K562 (cell line): ENCODE measurements at regions not wholly inside any gene's neighbourhood (a gene's known extent, or its start where the extent isn't known, plus 50 kb on each side); places are given as distances from the start of the nearest gene placed in this dataset.

Source experiments
- ATAC-seq: fragments of 200-7000 bp; cut with Tn5 transposase; 3 replicates; pipeline ENCODE4 v1.9.1; 2020; ENCODE audit warnings: moderate library complexity
- BruUV-seq: library from RNA; stranded (reverse); fragments of 400-500 nt; replicated peaks from 2 replicates; lab custom pipeline; 2021; lab: Mats Ljungman, UMichigan
- CTCF ChIA-PET: fragments of 300-600 bp; formaldehyde crosslinking; extraction: SDS; loops from one replicate; lab custom pipeline; 2021; ENCODE audit warnings: low intra/inter-chr PET ratio; lab: Yijun Ruan, JAX
- POLR2A ChIA-PET: fragments of 300-600, 350-650 bp; sonication (Branson Sonifier 250); formaldehyde crosslinking; extraction: SDS; loops from one replicate; lab custom pipeline; 2021; ENCODE audit warnings: antibody characterized with exemption, inconsistent platforms; lab: Yijun Ruan, JAX
- DNase-seq, 4 experiments: peaks; one replicate each; pipeline versions ENCODE4 v3.0.0 to v3.0.0-alpha.2; 2011 to 2018; ENCODE audit warnings: low spot score in 3 of 4, mixed read lengths in 3 of 4; ENCODE audit errors: extremely low read depth in 1 of 4
- FAIRE-seq: peaks from 2 replicates; lab custom pipeline; 2011; peaks lifted over from hg19 to GRCh38; lab: Jason Lieb, UNC
- H2AFZ ChIP-seq: 2 replicates; pipeline ENCODE4 v1.6.0; 2011; ENCODE audit warnings: low read depth, low read length, control low read depth, inconsistent platforms
- H3K27ac ChIP-seq: fragments of 200-600 bp; 3 replicates; pipeline ENCODE4 v1.8.0; 2011; ENCODE audit warnings: low read depth, mild to moderate bottlenecking, control low read depth, inconsistent platforms, low read length, moderate library complexity, mixed read lengths; ENCODE audit errors: extremely low read depth
- H3K27me3 ChIP-seq, 2 experiments: fragments of 300-600 bp in 1 of 2; 2 replicates in 1 of 2; 3 replicates in 1 of 2; pipeline versions ENCODE4 v1.6.0 to v1.8.0; 2011; ENCODE audit warnings: inconsistent platforms in 2 of 2, low read length in 2 of 2, mild to moderate bottlenecking in 1 of 2, mixed read lengths in 1 of 2, moderate library complexity in 1 of 2; ENCODE audit not compliant: control insufficient read depth in 2 of 2, insufficient read depth in 2 of 2
- H3K36me3 ChIP-seq: fragments of 300-600 bp; 3 replicates; pipeline ENCODE4 v1.8.0; 2011; ENCODE audit warnings: mild to moderate bottlenecking, low read length, inconsistent platforms; ENCODE audit not compliant: control insufficient read depth, insufficient read depth
- H3K4me1 ChIP-seq, 2 experiments: fragments of 200-600 bp in 1 of 2; replicated peaks in 1 of 2; 2 replicates in 1 of 2; 3 replicates in 1 of 2; pipeline versions ENCODE4 v1.5.1 to v1.8.0; 2011; ENCODE audit warnings: inconsistent platforms in 2 of 2, low read length in 2 of 2, mild to moderate bottlenecking in 1 of 2, mixed read lengths in 1 of 2, moderate library complexity in 1 of 2; ENCODE audit not compliant: control insufficient read depth in 2 of 2, insufficient read depth in 2 of 2
- H3K4me2 ChIP-seq: 2 replicates; pipeline ENCODE4 v1.6.1; 2011; ENCODE audit warnings: low read length, control low read depth, inconsistent platforms, mixed read lengths; ENCODE audit not compliant: insufficient read depth
- H3K4me3 ChIP-seq: fragments of 200-600 bp; sonication (generic), shearing (Covaris generic); 2 replicates; pipeline ENCODE4 v1.5.1; 2016; ENCODE audit warnings: control low read depth, inconsistent platforms
- H3K79me2 ChIP-seq: fragments of 200-600 bp; 3 replicates; pipeline ENCODE4 v1.8.0; 2011; ENCODE audit warnings: low read length, inconsistent platforms; ENCODE audit not compliant: control insufficient read depth, insufficient read depth
- H3K9ac ChIP-seq, 2 experiments: 2 replicates each; pipeline versions ENCODE4 v1.6.0 to v1.6.1; 2011; ENCODE audit warnings: low read depth in 2 of 2, low read length in 2 of 2, control low read depth in 1 of 2, inconsistent platforms in 1 of 2, mild to moderate bottlenecking in 1 of 2, mixed read lengths in 1 of 2; ENCODE audit not compliant: insufficient read depth in 1 of 2
- H3K9me1 ChIP-seq: one replicate; pipeline ENCODE4 v1.6.0; 2011; ENCODE audit warnings: inconsistent platforms, mild to moderate bottlenecking, low read length, moderate library complexity; ENCODE audit not compliant: control insufficient read depth, insufficient read depth
- H3K9me3 ChIP-seq: replicated peaks from 2 replicates; pipeline ENCODE4 v1.5.1; 2011; ENCODE audit warnings: low read depth, low read length, inconsistent platforms; ENCODE audit not compliant: control insufficient read depth, insufficient read depth
- H4K20me1 ChIP-seq: replicated peaks from 2 replicates; pipeline ENCODE4 v1.6.1; 2011; ENCODE audit warnings: low read length, inconsistent platforms, mixed read lengths; ENCODE audit not compliant: control insufficient read depth, insufficient read depth
- CEBPG ChIP-seq, 3 experiments: fragments of 200-800 bp in 1 of 3; sonication (Bioruptor generic) in 1 of 3; sonication (generic) in 1 of 3; formaldehyde crosslinking in 1 of 3; IDR thresholded peaks in 2 of 3; conservative IDR thresholded peaks in 1 of 3; 2 replicates each; pipeline versions ENCODE4 v1.6.1 to v1.8.0; 2016 to 2022; ENCODE audit warnings: missing compliant biosample characterization in 2 of 3, missing genetic modification characterization in 2 of 3, mild to moderate bottlenecking in 1 of 3, missing genetic modification reagents in 1 of 3
- CTCFL ChIP-seq: IDR thresholded peaks from 2 replicates; pipeline ENCODE4 v1.6.1; 2011; ENCODE audit warnings: borderline replicate concordance, low read depth, mild to moderate bottlenecking, moderate library complexity, low read length; ENCODE audit not compliant: insufficient read depth, poor library complexity, severe bottlenecking
- GATA2 ChIP-seq: sonication (generic); formaldehyde crosslinking; IDR thresholded peaks from 2 replicates; pipeline ENCODE4 v1.4.0; 2020; ENCODE audit warnings: mild to moderate bottlenecking, missing genetic modification reagents
- MECOM ChIP-seq: fragments of 250-450 bp; sonication (Bioruptor Pico); IDR thresholded peaks from 2 replicates; pipeline ENCODE4 v1.8.0; 2022; ENCODE audit warnings: inconsistent platforms
- PHF8 ChIP-seq: fragments of 200-600 bp; sonication (generic); IDR thresholded peaks from 2 replicates; pipeline ENCODE4 v1.6.1; 2012; ENCODE audit warnings: mixed run types, mild to moderate bottlenecking, inconsistent platforms, low read length, moderate library complexity, borderline replicate concordance
- POLR3A ChIP-seq: IDR thresholded peaks from 2 replicates; pipeline ENCODE4 v1.6.1; 2011; ENCODE audit warnings: borderline replicate concordance, mild to moderate bottlenecking, moderate library complexity; ENCODE audit not compliant: insufficient read length, insufficient read depth; ENCODE audit errors: extremely low read depth
- RUNX1 ChIP-seq: sonication (generic); IDR thresholded peaks from 2 replicates; pipeline ENCODE4 v1.6.1; 2016; ENCODE audit warnings: antibody characterized with exemption, low read depth
- SIN3A ChIP-seq, 2 experiments: fragments of 150-350 bp in 1 of 2; IDR thresholded peaks; 2 replicates each; pipeline ENCODE4 v1.6.1; 2011 to 2016; ENCODE audit warnings: borderline replicate concordance in 2 of 2, low read depth in 2 of 2, low read length in 2 of 2, mild to moderate bottlenecking in 2 of 2, moderate library complexity in 2 of 2; ENCODE audit not compliant: control insufficient read depth in 1 of 2
- SP2 ChIP-seq: IDR thresholded peaks from 2 replicates; pipeline ENCODE4 v1.6.1; 2011; ENCODE audit warnings: mild to moderate bottlenecking, low read depth, low read length, moderate library complexity; ENCODE audit not compliant: poor library complexity, severe bottlenecking; ENCODE audit errors: extremely low read depth
- SRF ChIP-seq, 2 experiments: fragments of 250-450, 450-650 bp in 1 of 2; sonication (Bioruptor Pico) in 1 of 2; sonication (generic) in 1 of 2; formaldehyde crosslinking; IDR thresholded peaks; 2 replicates each; pipeline versions ENCODE4 v1.5.0 to v1.5.1; 2020 to 2022; ENCODE audit warnings: mild to moderate bottlenecking in 1 of 2, missing genetic modification reagents in 1 of 2
- TAF7 ChIP-seq: fragments of 450-650 bp; IDR thresholded peaks from 2 replicates; pipeline ENCODE4 v1.6.1; 2016; ENCODE audit warnings: missing genetic modification characterization, missing compliant biosample characterization
- TAL1 ChIP-seq: fragments of 450-650 bp; IDR thresholded peaks from 2 replicates; pipeline ENCODE4 v1.6.1; 2016; ENCODE audit warnings: mild to moderate bottlenecking
- TBL1XR1 ChIP-seq, 2 experiments: IDR thresholded peaks; 2 replicates each; pipeline ENCODE4 v1.6.1; 2012; ENCODE audit warnings: improper control_type of control experiment in 2 of 2, low read length in 2 of 2, mild to moderate bottlenecking in 1 of 2
- TEAD2 ChIP-seq: fragments of 450-650 bp; IDR thresholded peaks from 2 replicates; pipeline ENCODE4 v1.6.1; 2016; ENCODE audit warnings: missing genetic modification characterization, control low read depth, missing compliant biosample characterization
- YBX1 ChIP-seq: fragments of 450-650 bp; IDR thresholded peaks from 2 replicates; pipeline ENCODE4 v1.7.1; 2016; ENCODE audit warnings: mild to moderate bottlenecking
- ZNF212 ChIP-seq: fragments of 450-650 bp; formaldehyde crosslinking; IDR thresholded peaks from 2 replicates; pipeline ENCODE4 v1.4.0; 2020; ENCODE audit warnings: mild to moderate bottlenecking
- ZNF583 ChIP-seq: fragments of 250-450 bp; sonication (Bioruptor Pico); IDR thresholded peaks from 2 replicates; pipeline ENCODE4 v1.4.0; 2020
- ZNF639 ChIP-seq, 2 experiments: fragments of 200-800 bp in 1 of 2; sonication (Bioruptor generic) in 1 of 2; sonication (generic) in 1 of 2; formaldehyde crosslinking in 1 of 2; IDR thresholded peaks in 1 of 2; conservative IDR thresholded peaks in 1 of 2; 2 replicates each; pipeline versions ENCODE4 v1.5.0 to v1.6.1; 2016 to 2020; ENCODE audit warnings: missing compliant biosample characterization in 1 of 2, missing genetic modification characterization in 1 of 2, missing genetic modification reagents in 1 of 2
- WGBS: fragments of 100-300 bp; shearing (Covaris generic); methylation state at CpG from one replicate; pipeline ENCODE4 v1.1.6; 2016; ENCODE audit warnings: low coverage, mixed read lengths; ENCODE audit not compliant: insufficient coverage; ENCODE audit errors: missing lambda C conversion rate; 5-methylcytosine and 5-hydroxymethylcytosine counted together
- in situ Hi-C: fragments of 300-500 bp; cut with MboI; formaldehyde crosslinking; loops from 4 replicates; pipeline ENCODE4 v1.15.0; 2018; ENCODE audit warnings: inconsistent platforms, mixed read lengths
- intact Hi-C: fragments of 100-400 bp; cut with micrococcal nuclease; formaldehyde crosslinking; loops from 2 replicates; pipeline ENCODE4 v1.14.2; 2022

GRCh38 chr13:76418404-76418803, 467.8 kb downstream of the KCTD12 start (continued):
- no peak for TF ChIP-seq ZNF583 (CRISPR knock-in tag)
- no peak for TF ChIP-seq ZNF639 (CRISPR knock-in tag; conservative IDR thresholded peaks at IDR 0.05 in 1 of 2, IDR thresholded peaks at IDR 0.05 in 1 of 2)

- no peak overlapping the region for H3K4me3 ChIP-seq
- DNase-seq (no peak), ATAC-seq (no peak), FAIRE-seq (no peak)
- H3K9ac ChIP-seq = no peak overlapping the region
- no TSS peak for BruUV-seq
- H3K4me2 ChIP-seq = no peak overlapping the region
- H3K27ac ChIP-seq = no peak overlapping the region
- no peaks in the 10 kb centered on the region for H3K4me1 ChIP-seq
- no peaks in the 10 kb centered on the region for H3K79me2 ChIP-seq
- ChIA-PET CTCF (no interaction called here), POLR2A (no interaction called here)
- no peaks in the 10 kb centered on the region for H3K9me3 ChIP-seq
- H2AFZ ChIP-seq = no peak overlapping the region
- no peaks in the 10 kb centered on the region for H3K36me3 ChIP-seq
- H3K27me3 ChIP-seq = no peaks in the 10 kb centered on the region
- no peaks in the 10 kb centered on the region for H4K20me1 ChIP-seq
- intact Hi-C loops = no loop called here
- WGBS = 0% methylated on average over 1 of the region's 2 CpGs
- TF ChIP-seq TAF7 (tag) (no peak), SRF (CRISPR knock-in tag; IDR thresholded peaks at IDR 0.05) (no peak), TAL1 (no peak), PHF8 (no peak), SIN3A (IDR thresholded peaks at IDR 0.05; ENCODE audit: borderline replicate concordance in 2 of 2, control insufficient read depth in 1 of 2, low read depth in 2 of 2, low read length in 2 of 2) (no peak), ZNF212 (CRISPR knock-in tag) (no peak), TBL1XR1 (IDR thresholded peaks at IDR 0.05; ENCODE audit: low read length in 2 of 2) (no peak), YBX1 (no peak), MECOM (CRISPR knock-in tag) (no peak), POLR3A (no peak), SP2 (no peak), CEBPG (CRISPR knock-in tag; IDR thresholded peaks at IDR 0.05) (no peak), CEBPG (tag; conservative IDR thresholded peaks at IDR 0.05 in 1 of 2, IDR thresholded peaks at IDR 0.05 in 1 of 2) (no peak), TEAD2 (tag) (no peak), GATA2 (no peak), RUNX1 (no peak), CTCFL (no peak)
- H3K9me1 ChIP-seq = no peaks in the 10 kb centered on the region
- in situ Hi-C loops = no loop called here
Measured at GRCh38 chr13:76414320-76414719, 471.9 kb downstream of the KCTD12 start.
